Pons (tissue), 1 donor: ENCODE measurements at regions not wholly inside any gene's neighbourhood (a gene's known extent, or its start where the extent isn't known, plus 50 kb on each side); places are given as distances from the start of the nearest gene placed in this dataset.
"Not testable (repeated sequence)": the region's sequence is repeated elsewhere in the genome, so short reads cannot be mapped to it uniquely, and the experiment has no call there.

Experiments used
- DNase-seq: peaks from one replicate; pipeline ENCODE4 v3.0.0-alpha.2; 2016; ENCODE audit warnings: low spot score

DNA sequence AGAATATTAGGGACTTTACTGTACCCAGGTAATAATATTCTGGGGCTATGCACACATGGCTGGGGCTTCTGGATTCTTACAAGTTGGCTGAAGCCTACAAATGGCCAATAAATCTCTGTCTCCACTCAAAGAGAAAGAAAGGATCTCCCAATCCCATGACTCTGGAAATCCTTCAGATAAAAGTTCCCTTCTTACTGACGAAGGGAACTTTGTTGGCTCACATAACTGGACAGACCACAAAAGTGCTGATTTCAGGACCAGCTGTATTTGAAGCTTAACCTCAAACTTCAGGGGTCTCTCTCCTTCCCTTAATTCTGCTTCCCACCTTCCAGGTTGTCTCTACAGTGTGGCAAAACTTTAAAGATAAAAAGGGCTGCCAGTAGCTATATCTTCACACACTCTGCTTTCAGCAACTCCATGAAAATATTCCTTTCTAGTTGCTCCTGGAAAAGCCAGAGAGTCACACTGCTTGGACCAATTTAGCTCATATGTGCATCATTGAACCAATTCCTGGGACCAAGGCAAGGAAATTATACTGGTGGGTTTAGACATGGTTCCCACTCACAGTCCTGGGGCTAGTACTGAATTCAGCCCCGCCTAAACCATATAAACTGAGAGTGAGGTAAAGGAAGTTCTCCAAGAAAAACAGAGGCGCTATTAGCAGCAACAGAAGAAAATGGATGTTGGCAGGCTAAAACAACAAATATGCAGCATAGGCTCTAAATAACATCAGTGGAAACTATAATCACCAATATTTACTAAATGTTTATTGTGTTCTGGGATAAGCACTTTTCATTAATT, 290.0 kb upstream of the GADL1 start:
- no peak for DNase-seq

- no peak for DNase-seq
Observed at GRCh38 chr3:31185062-31185357, 290.5 kb upstream of the GADL1 start.

GRCh38 chr3:31186041-31186440, 291.6 kb upstream of the GADL1 start:
- DNase-seq, result no peak

- DNase-seq, result no peak
Observed at GRCh38 chr3:31187380-31187779, 292.9 kb upstream of the GADL1 start.

- DNase-seq, result peak; percentile 17
Observed at GRCh38 chr3:31188112-31188511, 293.7 kb upstream of the GADL1 start.

DNA sequence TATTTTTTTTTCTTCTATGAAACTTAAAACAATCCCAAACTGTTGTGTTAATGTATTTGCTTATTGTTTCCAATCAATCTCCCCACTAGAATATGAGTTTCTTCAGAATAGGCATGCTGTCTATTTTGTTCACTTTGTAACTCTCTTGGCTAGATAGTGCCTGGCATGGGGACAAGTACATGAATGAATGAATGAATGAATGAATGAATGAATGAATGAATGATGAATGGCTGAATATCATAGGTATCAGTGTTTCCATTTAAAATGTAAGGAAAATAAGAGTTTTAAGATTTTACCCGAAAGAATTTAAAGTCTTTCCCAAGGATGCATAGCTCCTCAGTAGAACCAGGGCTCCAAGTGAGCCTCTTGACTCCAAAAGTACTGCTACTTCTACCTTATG, 294.9 kb upstream of the GADL1 start:
- DNase-seq, result no peak

DNA sequence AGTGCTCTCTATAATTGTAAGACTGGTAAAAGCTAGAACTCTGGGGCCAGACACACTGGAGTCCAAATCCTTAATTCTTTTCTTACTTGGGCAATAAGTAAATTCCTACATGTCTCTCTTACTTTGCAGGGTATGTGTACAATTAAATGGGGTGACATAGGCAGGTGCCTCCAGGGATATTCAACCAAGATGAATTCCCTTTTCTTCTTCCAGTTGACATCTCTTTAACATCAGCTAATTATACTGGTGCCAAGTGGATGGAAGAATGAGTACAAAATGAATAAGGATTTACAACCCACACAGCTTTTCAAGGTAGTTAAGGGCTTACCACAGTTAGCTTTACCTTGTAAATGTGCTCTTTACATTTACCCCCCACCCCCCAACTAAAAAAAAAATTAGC, 295.5 kb upstream of the GADL1 start:
- no peak for DNase-seq

- DNase-seq, result no peak
Observed at GRCh38 chr3:31191354-31191753, 296.9 kb upstream of the GADL1 start.

- DNase-seq, result no peak
Observed at GRCh38 chr3:31193429-31193828, 299.0 kb upstream of the GADL1 start.

GRCh38 chr3:31193871-31194270, 299.4 kb upstream of the GADL1 start:
- DNase-seq, result no peak

GRCh38 chr3:31196261-31196660, 301.8 kb upstream of the GADL1 start:
- no peak for DNase-seq

GRCh38 chr3:31196881-31197364, 302.5 kb upstream of the GADL1 start:
- no peak for DNase-seq

- DNase-seq, result no peak
Observed at GRCh38 chr3:31197941-31198340, 303.5 kb upstream of the GADL1 start.

DNA sequence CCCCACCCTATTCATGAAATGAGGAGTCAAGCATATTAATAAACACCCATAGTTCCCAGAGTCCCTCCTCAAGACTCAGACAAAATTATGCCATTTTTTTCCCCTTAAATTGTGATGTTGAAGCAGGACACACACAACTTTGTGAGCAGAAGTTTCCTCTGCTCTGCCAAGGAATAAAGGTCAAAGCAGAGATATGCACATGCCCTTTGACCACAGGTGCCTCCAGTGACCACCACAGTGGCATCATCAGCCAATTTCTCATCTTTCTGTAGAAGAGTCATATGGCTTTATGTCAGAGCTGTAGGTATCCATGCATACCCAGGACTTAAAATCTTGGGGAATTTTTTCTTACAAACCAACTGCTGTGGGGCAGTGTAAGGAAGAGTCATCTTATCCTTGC, 304.4 kb upstream of the GADL1 start:
- no peak for DNase-seq

DNA sequence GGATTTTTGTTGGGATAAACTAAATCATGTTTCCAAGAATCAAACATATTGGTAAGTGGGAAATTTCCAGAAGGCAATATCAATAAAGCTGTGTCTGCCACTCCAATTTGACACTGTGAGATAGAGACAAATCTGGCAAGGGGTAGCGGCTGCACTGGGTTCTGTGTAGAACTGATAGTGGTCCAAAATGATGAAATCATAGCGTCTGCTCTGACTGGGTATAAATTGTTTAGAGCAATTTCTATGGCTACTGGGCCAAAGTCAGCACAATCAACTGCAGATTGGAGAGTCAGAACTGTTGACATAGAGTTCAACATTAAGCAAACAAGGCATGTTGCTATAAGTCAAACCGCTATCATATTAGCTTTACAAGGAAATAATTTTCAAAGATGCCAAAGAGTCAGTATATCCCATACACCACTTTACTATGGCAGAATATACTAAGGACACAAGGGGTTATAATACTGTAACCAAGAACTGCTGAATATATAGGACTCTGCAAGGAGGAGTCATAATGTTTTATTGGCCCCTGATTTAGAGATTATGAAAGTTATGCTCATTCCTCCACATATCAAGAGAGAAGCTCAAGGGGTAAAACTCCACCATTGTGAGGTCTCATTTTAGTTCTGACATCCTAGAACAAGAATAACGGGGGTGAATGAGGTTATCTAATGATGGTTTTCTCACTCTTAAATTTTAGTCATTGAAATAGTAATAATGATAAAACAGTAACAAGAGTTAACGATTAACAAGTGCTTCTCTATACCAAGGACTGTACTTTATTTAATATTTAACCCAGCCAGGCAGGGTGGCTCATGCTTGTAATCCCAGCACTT, 309.7 kb upstream of the GADL1 start:
- DNase-seq, result no peak

- DNase-seq, result not testable (repeated sequence)
Observed at GRCh38 chr3:31204796-31205056, 310.3 kb upstream of the GADL1 start.

- DNase-seq, result no peak
Observed at GRCh38 chr3:31210068-31210645, 315.7 kb upstream of the GADL1 start.

GRCh38 chr3:31213869-31214486, 318.7 kb upstream of the STT3B start:
- no peak for DNase-seq

- no peak for DNase-seq
Observed at GRCh38 chr3:31218082-31218481, 314.6 kb upstream of the STT3B start.

DNA sequence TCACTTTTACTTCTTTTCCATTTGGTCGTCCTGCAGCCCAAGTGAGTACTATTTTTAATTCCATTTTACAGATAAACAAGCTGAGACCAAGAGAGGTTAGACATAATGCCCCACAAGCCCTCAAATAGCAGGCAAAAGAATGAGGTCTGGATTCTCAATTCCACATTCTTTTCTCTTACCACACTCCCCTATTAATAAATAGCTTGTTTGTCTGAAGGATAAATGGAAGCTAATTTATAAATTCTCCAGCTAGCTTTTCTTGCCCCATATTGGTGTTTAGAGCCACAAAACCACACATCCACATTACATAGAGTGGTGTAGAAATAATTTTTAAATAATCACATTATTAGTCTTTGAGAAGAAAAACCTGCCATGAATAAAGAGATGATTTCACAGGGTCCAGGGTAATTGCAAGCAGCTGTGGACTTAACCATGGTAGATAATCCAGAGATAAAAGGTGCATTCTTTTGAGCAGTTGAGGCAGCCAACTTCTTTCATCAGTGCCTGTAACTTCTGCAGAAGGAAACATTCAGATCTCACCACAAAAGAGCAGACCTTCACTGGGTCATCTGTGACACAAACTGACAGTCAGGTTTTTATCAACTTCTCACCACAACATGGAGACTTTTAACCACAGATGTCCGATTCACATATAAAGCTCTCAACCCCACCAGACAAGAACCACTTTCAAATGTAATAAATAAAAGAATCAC, 313.4 kb upstream of the STT3B start:
- DNase-seq, result no peak

DNA sequence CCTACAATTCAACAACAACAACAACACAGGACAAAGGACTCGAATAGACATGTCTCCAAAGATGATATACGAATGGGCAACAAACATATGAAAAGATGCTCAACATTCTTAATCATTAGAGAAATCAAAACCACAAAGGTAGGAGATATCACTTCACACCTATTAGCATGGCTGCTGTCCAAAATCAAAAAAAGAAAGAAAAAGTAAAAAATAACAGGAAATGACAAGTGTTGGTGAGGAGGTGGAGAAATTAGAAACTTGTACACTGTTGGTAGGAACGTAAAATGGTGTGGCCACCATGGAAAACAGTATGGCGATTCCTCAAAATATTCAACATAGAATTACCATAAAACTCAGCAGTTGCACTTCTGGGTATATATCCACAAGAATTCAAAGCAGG, 312.3 kb upstream of the STT3B start:
- no peak for DNase-seq

DNA sequence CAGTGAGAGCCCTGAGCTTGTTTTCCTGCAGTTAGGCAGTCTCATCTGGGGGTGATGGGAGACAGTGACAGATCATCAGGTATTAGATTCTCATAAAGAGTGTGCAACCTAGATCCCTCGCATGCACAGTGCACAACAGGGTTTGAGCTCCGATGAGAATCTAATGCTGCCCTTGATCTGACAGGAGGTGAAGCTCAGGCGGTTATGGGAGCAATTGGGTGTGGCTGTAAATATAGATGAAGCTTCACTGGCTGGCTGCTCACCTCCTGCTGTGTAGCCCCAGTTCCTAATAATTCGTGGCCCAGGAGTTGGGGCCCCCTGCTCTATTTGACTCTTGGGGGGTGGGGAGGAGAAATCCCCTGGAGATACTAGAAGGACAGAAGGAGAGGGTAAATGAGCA, 309.4 kb upstream of the STT3B start:
- DNase-seq, result no peak
